ENCODE measurements at regions not wholly inside any gene's neighbourhood (a gene's known extent, or its start where the extent isn't known, plus 50 kb on each side); places are given as distances from the start of the nearest gene placed in this dataset.

- TF ChIP-seq, protein P1, sequence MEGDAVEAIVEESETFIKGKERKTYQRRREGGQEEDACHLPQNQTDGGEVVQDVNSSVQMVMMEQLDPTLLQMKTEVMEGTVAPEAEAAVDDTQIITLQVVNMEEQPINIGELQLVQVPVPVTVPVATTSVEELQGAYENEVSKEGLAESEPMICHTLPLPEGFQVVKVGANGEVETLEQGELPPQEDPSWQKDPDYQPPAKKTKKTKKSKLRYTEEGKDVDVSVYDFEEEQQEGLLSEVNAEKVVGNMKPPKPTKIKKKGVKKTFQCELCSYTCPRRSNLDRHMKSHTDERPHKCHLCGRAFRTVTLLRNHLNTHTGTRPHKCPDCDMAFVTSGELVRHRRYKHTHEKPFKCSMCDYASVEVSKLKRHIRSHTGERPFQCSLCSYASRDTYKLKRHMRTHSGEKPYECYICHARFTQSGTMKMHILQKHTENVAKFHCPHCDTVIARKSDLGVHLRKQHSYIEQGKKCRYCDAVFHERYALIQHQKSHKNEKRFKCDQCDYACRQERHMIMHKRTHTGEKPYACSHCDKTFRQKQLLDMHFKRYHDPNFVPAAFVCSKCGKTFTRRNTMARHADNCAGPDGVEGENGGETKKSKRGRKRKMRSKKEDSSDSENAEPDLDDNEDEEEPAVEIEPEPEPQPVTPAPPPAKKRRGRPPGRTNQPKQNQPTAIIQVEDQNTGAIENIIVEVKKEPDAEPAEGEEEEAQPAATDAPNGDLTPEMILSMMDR (tag by site-specific recombination; IDR thresholded peaks at IDR 0.05), result no peak
- TF ChIP-seq ZNF561 (tag by site-specific recombination; IDR thresholded peaks at IDR 0.05; ENCODE audit: borderline replicate concordance) (no peak), ZNF175 (tag by site-specific recombination; IDR thresholded peaks at IDR 0.05) (no peak), ZNF776 (tag by site-specific recombination; IDR thresholded peaks at IDR 0.05; ENCODE audit: borderline replicate concordance) (no peak), ZNF624 (tag by site-specific recombination; IDR thresholded peaks at IDR 0.05) (no peak), PRDM4 (tag by site-specific recombination; IDR thresholded peaks at IDR 0.05) (no peak), TCF7L2 (IDR thresholded peaks at IDR 0.05; ENCODE audit: borderline replicate concordance, low read depth, low read length) (no peak), ZNF341 (tag by site-specific recombination; IDR thresholded peaks at IDR 0.05; ENCODE audit: low read depth) (no peak), ZNF768 (tag by site-specific recombination; IDR thresholded peaks at IDR 0.05) (no peak), ZBTB21 (tag by site-specific recombination; IDR thresholded peaks at IDR 0.05) (no peak)
- TF ChIP-seq, protein P2, sequence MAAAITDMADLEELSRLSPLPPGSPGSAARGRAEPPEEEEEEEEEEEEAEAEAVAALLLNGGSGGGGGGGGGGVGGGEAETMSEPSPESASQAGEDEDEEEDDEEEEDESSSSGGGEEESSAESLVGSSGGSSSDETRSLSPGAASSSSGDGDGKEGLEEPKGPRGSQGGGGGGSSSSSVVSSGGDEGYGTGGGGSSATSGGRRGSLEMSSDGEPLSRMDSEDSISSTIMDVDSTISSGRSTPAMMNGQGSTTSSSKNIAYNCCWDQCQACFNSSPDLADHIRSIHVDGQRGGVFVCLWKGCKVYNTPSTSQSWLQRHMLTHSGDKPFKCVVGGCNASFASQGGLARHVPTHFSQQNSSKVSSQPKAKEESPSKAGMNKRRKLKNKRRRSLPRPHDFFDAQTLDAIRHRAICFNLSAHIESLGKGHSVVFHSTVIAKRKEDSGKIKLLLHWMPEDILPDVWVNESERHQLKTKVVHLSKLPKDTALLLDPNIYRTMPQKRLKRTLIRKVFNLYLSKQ (tag by site-specific recombination; IDR thresholded peaks at IDR 0.05; ENCODE audit: borderline replicate concordance), result no peak
Measured at GRCh38 chr22:47854251-47854650, 1091.8 kb downstream of the TBC1D22A start.
